Transverse colon (tissue), 4 donors: ENCODE measurements at regions not wholly inside any gene's neighbourhood (a gene's known extent, or its start where the extent isn't known, plus 50 kb on each side); places are given as distances from the start of the nearest gene placed in this dataset.

Source experiments
- CTCF ChIP-seq, 5 experiments: fragments of 200-600 bp in 3 of 5; fragments of 450-650 bp in 2 of 5; sonication (generic) in 3 of 5; IDR thresholded peaks; 1 replicate in 2 of 5; 2 replicates in 3 of 5; pipeline ENCODE4 v1.5.1; 2016 to 2017; ENCODE audit warnings: antibody characterized with exemption in 5 of 5, inconsistent platforms in 3 of 5, mild to moderate bottlenecking in 2 of 5, moderate library complexity in 1 of 5
- POLR2A ChIP-seq: fragments of 450-650 bp; IDR thresholded peaks from one replicate; pipeline ENCODE4 v1.6.1; 2016; ENCODE audit warnings: antibody characterized with exemption, mild to moderate bottlenecking, moderate library complexity
- POLR2AphosphoS5 ChIP-seq, 3 donors: sonication (generic); formaldehyde crosslinking; IDR thresholded peaks; one replicate each; pipeline ENCODE4 v1.6.1; 2016; ENCODE audit warnings: antibody characterized with exemption in 3 of 3

GRCh38 chr10:42963312-42963711 is 113.6 kb upstream of the RET start:
- TF ChIP-seq CTCF (IDR thresholded peaks at IDR 0.05) (no peak), POLR2AphosphoS5 (IDR thresholded peaks at IDR 0.05) (no peak), POLR2A (no peak)
